ENCODE measurements at regions not wholly inside any gene's neighbourhood (a gene's known extent, or its start where the extent isn't known, plus 50 kb on each side); places are given as distances from the start of the nearest gene placed in this dataset.
"Not testable (repeated sequence)": the region's sequence is repeated elsewhere in the genome, so short reads cannot be mapped to it uniquely, and the experiment has no call there.

GRCh38 chr3:16708285-16708684, 103.1 kb upstream of the DAZL start:
- Histone ChIP-seq H3K4me1 (ENCODE audit: control insufficient read depth, insufficient read depth, low read length) (no peaks in the 10 kb centered on the region), H3K9me3 (ENCODE audit: control insufficient read depth, low read depth, low read length) (no peaks in the 10 kb centered on the region), H3K27me3 (ENCODE audit: control insufficient read depth, insufficient read depth, low read length) (peaks cover 5% of the 10 kb centered on the region), H3K27ac (ENCODE audit: low read length) (no peak overlapping the region), H3K36me3 (ENCODE audit: control insufficient read depth, insufficient read depth, low read length) (no peaks in the 10 kb centered on the region), H3K4me3 (ENCODE audit: low read length) (no peak overlapping the region)
- DNase-seq: no peak

GRCh38 chr3:16711691-16712090, 106.5 kb upstream of the DAZL start:
- WGBS (ENCODE audit: insufficient coverage, low lambda C conversion rate): no CpG with 5 or more reads among the region's 1 CpG
- not testable (repeated sequence) for DNase-seq; H3K4me1 ChIP-seq (ENCODE audit: control insufficient read depth, insufficient read depth, low read length); H3K9me3 ChIP-seq (ENCODE audit: control insufficient read depth, low read depth, low read length); H3K27me3 ChIP-seq (ENCODE audit: control insufficient read depth, insufficient read depth, low read length); H3K36me3 ChIP-seq (ENCODE audit: control insufficient read depth, insufficient read depth, low read length); H3K4me3 ChIP-seq (ENCODE audit: low read length); H3K27ac ChIP-seq (ENCODE audit: low read length)

- Histone ChIP-seq H3K36me3 (ENCODE audit: control insufficient read depth, insufficient read depth, low read length) (no peaks in the 10 kb centered on the region), H3K4me3 (ENCODE audit: low read length) (no peak overlapping the region), H3K27me3 (ENCODE audit: control insufficient read depth, insufficient read depth, low read length) (no peaks in the 10 kb centered on the region), H3K4me1 (ENCODE audit: control insufficient read depth, insufficient read depth, low read length) (no peaks in the 10 kb centered on the region), H3K27ac (ENCODE audit: low read length) (no peak overlapping the region), H3K9me3 (ENCODE audit: control insufficient read depth, low read depth, low read length) (no peaks in the 10 kb centered on the region)
- no peak for DNase-seq
- WGBS (ENCODE audit: insufficient coverage, low lambda C conversion rate): no CpG with 5 or more reads among the region's 4 CpGs
Observed at GRCh38 chr3:16715281-16715680, 110.1 kb upstream of the DAZL start.

- H3K27me3 ChIP-seq (ENCODE audit: control insufficient read depth, insufficient read depth, low read length): no peaks in the 10 kb centered on the region
- H3K4me3 ChIP-seq (ENCODE audit: low read length): no peak overlapping the region
- no peaks in the 10 kb centered on the region for H3K9me3 ChIP-seq (ENCODE audit: control insufficient read depth, low read depth, low read length)
- H3K36me3 ChIP-seq (ENCODE audit: control insufficient read depth, insufficient read depth, low read length): no peaks in the 10 kb centered on the region
- DNase-seq: no peak
- no peaks in the 10 kb centered on the region for H3K4me1 ChIP-seq (ENCODE audit: control insufficient read depth, insufficient read depth, low read length)
- H3K27ac ChIP-seq (ENCODE audit: low read length): no peak overlapping the region
- WGBS (ENCODE audit: insufficient coverage, low lambda C conversion rate): 70% methylated on average over 2 of the region's 3 CpGs
Observed at GRCh38 chr3:16719426-16719825, 114.2 kb upstream of the DAZL start.

- WGBS (ENCODE audit: insufficient coverage, low lambda C conversion rate): 100% methylated on average over 2 of the region's 3 CpGs
- H3K4me1 ChIP-seq (ENCODE audit: control insufficient read depth, insufficient read depth, low read length): no peaks in the 10 kb centered on the region
- H3K9me3 ChIP-seq (ENCODE audit: control insufficient read depth, low read depth, low read length): no peaks in the 10 kb centered on the region
- no peaks in the 10 kb centered on the region for H3K27me3 ChIP-seq (ENCODE audit: control insufficient read depth, insufficient read depth, low read length)
- H3K4me3 ChIP-seq (ENCODE audit: low read length): no peak overlapping the region
- no peaks in the 10 kb centered on the region for H3K36me3 ChIP-seq (ENCODE audit: control insufficient read depth, insufficient read depth, low read length)
- H3K27ac ChIP-seq (ENCODE audit: low read length): no peak overlapping the region
- DNase-seq: no peak
Observed at GRCh38 chr3:16720367-16720940, 115.2 kb upstream of the DAZL start.

GRCh38 chr3:16721494-16721893, 116.3 kb upstream of the DAZL start:
- Histone ChIP-seq H3K4me1 (ENCODE audit: control insufficient read depth, insufficient read depth, low read length) (no peaks in the 10 kb centered on the region), H3K4me3 (ENCODE audit: low read length) (no peak overlapping the region), H3K36me3 (ENCODE audit: control insufficient read depth, insufficient read depth, low read length) (no peaks in the 10 kb centered on the region), H3K27ac (ENCODE audit: low read length) (no peak overlapping the region), H3K9me3 (ENCODE audit: control insufficient read depth, low read depth, low read length) (no peaks in the 10 kb centered on the region), H3K27me3 (ENCODE audit: control insufficient read depth, insufficient read depth, low read length) (no peaks in the 10 kb centered on the region)
- DNase-seq: peak in 1 of 2 donors; percentile 8
- 78% methylated on average over 1 of the region's 3 CpGs for WGBS (ENCODE audit: insufficient coverage, low lambda C conversion rate)

- H3K4me3 ChIP-seq (ENCODE audit: low read length): no peak overlapping the region
- 80% methylated on average over 1 of the region's 1 CpG for WGBS (ENCODE audit: insufficient coverage, low lambda C conversion rate)
- DNase-seq: no peak
- no peak overlapping the region for H3K27ac ChIP-seq (ENCODE audit: low read length)
- no peaks in the 10 kb centered on the region for H3K4me1 ChIP-seq (ENCODE audit: control insufficient read depth, insufficient read depth, low read length)
- H3K27me3 ChIP-seq (ENCODE audit: control insufficient read depth, insufficient read depth, low read length): no peaks in the 10 kb centered on the region
- no peaks in the 10 kb centered on the region for H3K36me3 ChIP-seq (ENCODE audit: control insufficient read depth, insufficient read depth, low read length)
- no peaks in the 10 kb centered on the region for H3K9me3 ChIP-seq (ENCODE audit: control insufficient read depth, low read depth, low read length)
Observed at GRCh38 chr3:16723978-16724377, 118.8 kb upstream of the DAZL start.

- no peak for DNase-seq
- Histone ChIP-seq H3K27me3 (ENCODE audit: control insufficient read depth, insufficient read depth, low read length) (no peaks in the 10 kb centered on the region), H3K4me3 (ENCODE audit: low read length) (no peak overlapping the region), H3K4me1 (ENCODE audit: control insufficient read depth, insufficient read depth, low read length) (no peaks in the 10 kb centered on the region), H3K9me3 (ENCODE audit: control insufficient read depth, low read depth, low read length) (no peaks in the 10 kb centered on the region), H3K36me3 (ENCODE audit: control insufficient read depth, insufficient read depth, low read length) (no peaks in the 10 kb centered on the region), H3K27ac (ENCODE audit: low read length) (no peak overlapping the region)
- 42% methylated on average over 2 of the region's 3 CpGs for WGBS (ENCODE audit: insufficient coverage, low lambda C conversion rate)
Observed at GRCh38 chr3:16724487-16724886, 119.3 kb upstream of the DAZL start.

- WGBS (ENCODE audit: insufficient coverage, low lambda C conversion rate): no CpG with 5 or more reads among the region's 1 CpG
- no peaks in the 10 kb centered on the region for H3K4me1 ChIP-seq (ENCODE audit: control insufficient read depth, insufficient read depth, low read length)
Observed at GRCh38 chr3:16725972-16726371, 120.7 kb upstream of the DAZL start.

GRCh38 chr3:16728770-16729745, 123.8 kb upstream of the DAZL start:
- no peak overlapping the region for H3K4me3 ChIP-seq (ENCODE audit: low read length)
- WGBS (ENCODE audit: insufficient coverage, low lambda C conversion rate): 70% methylated on average over 1 of the region's 4 CpGs
- no peaks in the 10 kb centered on the region for H3K27me3 ChIP-seq (ENCODE audit: control insufficient read depth, insufficient read depth, low read length)
- DNase-seq: no peak
- H3K9me3 ChIP-seq (ENCODE audit: control insufficient read depth, low read depth, low read length): no peaks in the 10 kb centered on the region
- H3K36me3 ChIP-seq (ENCODE audit: control insufficient read depth, insufficient read depth, low read length): no peaks in the 10 kb centered on the region
- H3K27ac ChIP-seq (ENCODE audit: low read length): no peak overlapping the region
- H3K4me1 ChIP-seq (ENCODE audit: control insufficient read depth, insufficient read depth, low read length): no peaks in the 10 kb centered on the region

More at GRCh38 chr3:16725972-16726371, 120.7 kb upstream of the DAZL start:
- Histone ChIP-seq H3K27ac (ENCODE audit: low read length) (no peak overlapping the region), H3K4me3 (ENCODE audit: low read length) (no peak overlapping the region), H3K9me3 (ENCODE audit: control insufficient read depth, low read depth, low read length) (no peaks in the 10 kb centered on the region), H3K36me3 (ENCODE audit: control insufficient read depth, insufficient read depth, low read length) (no peaks in the 10 kb centered on the region), H3K27me3 (ENCODE audit: control insufficient read depth, insufficient read depth, low read length) (no peaks in the 10 kb centered on the region)
- no peak for DNase-seq
